ENCODE measurements at regions not wholly inside any gene's neighbourhood (a gene's known extent, or its start where the extent isn't known, plus 50 kb on each side); places are given as distances from the start of the nearest gene placed in this dataset.

DNA sequence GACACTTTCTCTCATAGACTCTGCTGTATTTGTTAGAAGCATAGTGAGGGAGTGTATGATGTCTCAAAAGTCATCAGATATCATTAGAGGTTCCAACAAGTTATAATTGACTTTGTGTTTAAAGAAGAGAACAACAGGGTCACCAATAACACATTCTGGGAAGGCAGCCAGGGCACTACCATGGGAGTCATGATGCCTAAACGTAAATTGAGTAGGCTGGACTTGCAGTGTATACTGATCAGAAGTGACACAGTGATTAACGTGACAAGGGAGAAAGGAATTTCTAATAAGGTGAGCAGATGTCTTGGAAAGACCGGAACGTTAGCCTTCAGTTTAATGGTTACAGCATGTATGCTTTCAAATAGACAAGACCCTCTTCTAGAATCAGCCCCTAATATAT lies 973.2 kb downstream of the NCAM2 start (continued):
- TF ChIP-seq, protein P1, sequence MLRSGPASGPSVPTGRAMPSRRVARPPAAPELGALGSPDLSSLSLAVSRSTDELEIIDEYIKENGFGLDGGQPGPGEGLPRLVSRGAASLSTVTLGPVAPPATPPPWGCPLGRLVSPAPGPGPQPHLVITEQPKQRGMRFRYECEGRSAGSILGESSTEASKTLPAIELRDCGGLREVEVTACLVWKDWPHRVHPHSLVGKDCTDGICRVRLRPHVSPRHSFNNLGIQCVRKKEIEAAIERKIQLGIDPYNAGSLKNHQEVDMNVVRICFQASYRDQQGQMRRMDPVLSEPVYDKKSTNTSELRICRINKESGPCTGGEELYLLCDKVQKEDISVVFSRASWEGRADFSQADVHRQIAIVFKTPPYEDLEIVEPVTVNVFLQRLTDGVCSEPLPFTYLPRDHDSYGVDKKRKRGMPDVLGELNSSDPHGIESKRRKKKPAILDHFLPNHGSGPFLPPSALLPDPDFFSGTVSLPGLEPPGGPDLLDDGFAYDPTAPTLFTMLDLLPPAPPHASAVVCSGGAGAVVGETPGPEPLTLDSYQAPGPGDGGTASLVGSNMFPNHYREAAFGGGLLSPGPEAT (IDR thresholded peaks at IDR 0.05; ENCODE audit: low read depth), result no peak
- TF ChIP-seq RAD51 (IDR thresholded peaks at IDR 0.05), result no peak
- no peak for TF ChIP-seq SMARCA5 (IDR thresholded peaks at IDR 0.05)

DNA sequence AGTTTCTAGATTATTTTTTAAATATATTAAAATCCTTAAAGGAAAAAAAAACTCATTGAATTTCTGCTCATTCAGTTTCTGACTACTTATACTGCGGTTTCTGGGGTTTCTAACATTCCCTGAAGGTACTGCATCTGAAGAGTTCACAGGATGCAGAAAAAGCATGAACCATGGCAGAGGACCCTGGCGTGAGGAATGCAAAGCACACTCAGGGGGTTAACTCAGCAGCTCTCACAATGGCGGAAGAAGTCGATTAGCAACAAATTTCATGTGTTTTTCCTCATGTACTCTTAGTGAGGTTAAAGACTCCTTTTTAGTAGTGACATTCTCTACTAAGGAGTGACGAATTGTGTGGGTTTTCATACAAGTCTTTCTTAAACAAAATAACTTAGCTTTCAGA lies 975.6 kb downstream of the NCAM2 start:
- intact Hi-C loops (cut with micrococcal nuclease; ENCODE audit: unreplicated experiment) (no loop called here), in situ Hi-C loops (cut with MboI) (no loop called here)
- FAIRE-seq (no peak), DNase-seq (ENCODE audit: low read depth, low spot score) (no peak), ATAC-seq (no peak)
- Histone ChIP-seq H2AFZ (ENCODE audit: control insufficient read depth, low read depth, low read length) (no peak overlapping the region), H3K4me2 (ENCODE audit: control insufficient read depth, insufficient read depth) (no peak overlapping the region), H3K36me3 (ENCODE audit: control insufficient read depth in 2 of 2, insufficient read depth in 2 of 2, low read length in 1 of 2) (no peaks in the 10 kb centered on the region), H3K4me1 (ENCODE audit: control insufficient read depth, insufficient read depth, low read length) (no peaks in the 10 kb centered on the region), H4K20me1 (ENCODE audit: control insufficient read depth, insufficient read depth) (no peaks in the 10 kb centered on the region), H3K9me3 (replicated peaks; ENCODE audit: control insufficient read depth, insufficient read depth, low read length) (no peaks in the 10 kb centered on the region), H3K9ac (ENCODE audit: control insufficient read depth, insufficient read depth, low read length) (no peak overlapping the region), H3K27me3 (replicated peaks in 1 of 2; ENCODE audit: control insufficient read depth in 2 of 2, insufficient read depth in 2 of 2, low read length in 1 of 2) (no peaks in the 10 kb centered on the region), H3K79me2 (ENCODE audit: control insufficient read depth, insufficient read depth, low read length) (no peaks in the 10 kb centered on the region), H3K4me3 (no peak overlapping the region), H3K27ac (ENCODE audit: control insufficient read depth, insufficient read depth) (no peak overlapping the region)
- BruUV-seq (replicated peaks), result no TSS peak
- POLR2A ChIA-PET, result no interaction called here
- SMC1A ChIA-PET (ENCODE audit: uncharacterized antibody, unreplicated experiment), result no interaction called here
- 12% methylated on average over 5 of the region's 5 CpGs for WGBS (ENCODE audit: insufficient coverage, insufficient replicate concordance, low lambda C conversion rate, missing lambda C conversion rate)
- no peak for TF ChIP-seq RUNX3 (IDR thresholded peaks at IDR 0.05; ENCODE audit: low read length)
- RAD21 ChIA-PET (ENCODE audit: unreplicated experiment), result no interaction called here
- CTCF ChIA-PET, result no interaction called here

DNA sequence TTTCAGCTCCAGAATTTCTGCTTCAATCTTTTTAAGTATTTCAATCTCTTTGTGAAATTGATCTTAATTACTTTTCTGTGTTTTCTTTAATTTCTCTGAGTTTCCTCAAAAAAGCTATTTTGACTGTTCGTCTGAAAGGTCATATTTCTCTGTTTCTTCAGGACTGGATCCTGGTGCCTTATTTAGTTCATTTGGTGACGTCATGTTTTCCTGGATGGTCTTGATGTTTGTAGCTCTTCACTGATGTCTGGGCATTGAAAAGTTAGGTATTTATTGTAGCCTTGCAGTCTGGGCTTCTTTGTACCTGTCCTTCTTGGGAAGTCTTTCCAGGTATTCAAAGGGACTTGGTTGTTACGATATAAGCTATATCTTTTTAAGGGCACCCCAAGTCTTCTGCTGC lies 998.7 kb downstream of the NCAM2 start:
- FAIRE-seq (no peak), DNase-seq (ENCODE audit: low read depth, low spot score) (no peak), ATAC-seq (no peak)
- Histone ChIP-seq H3K79me2 (ENCODE audit: control insufficient read depth, insufficient read depth, low read length) (no peaks in the 10 kb centered on the region), H3K36me3 (ENCODE audit: control insufficient read depth in 2 of 2, insufficient read depth in 2 of 2, low read length in 1 of 2) (no peaks in the 10 kb centered on the region), H3K9me3 (replicated peaks; ENCODE audit: control insufficient read depth, insufficient read depth, low read length) (no peaks in the 10 kb centered on the region; the same call in 2 of the 3 replicates), H3K4me3 (no peak overlapping the region), H4K20me1 (ENCODE audit: control insufficient read depth, insufficient read depth) (no peaks in the 10 kb centered on the region), H3K27me3 (replicated peaks in 1 of 2; ENCODE audit: control insufficient read depth in 2 of 2, insufficient read depth in 2 of 2, low read length in 1 of 2) (no peaks in the 10 kb centered on the region), H3K27ac (ENCODE audit: control insufficient read depth, insufficient read depth) (no peak overlapping the region), H2AFZ (ENCODE audit: control insufficient read depth, low read depth, low read length) (no peak overlapping the region), H3K4me2 (ENCODE audit: control insufficient read depth, insufficient read depth) (no peak overlapping the region), H3K4me1 (ENCODE audit: control insufficient read depth, insufficient read depth, low read length) (no peaks in the 10 kb centered on the region), H3K9ac (ENCODE audit: control insufficient read depth, insufficient read depth, low read length) (no peak overlapping the region)
- SMC1A ChIA-PET (ENCODE audit: uncharacterized antibody, unreplicated experiment), result no interaction called here
- BruUV-seq (replicated peaks), result no TSS peak
- RAD21 ChIA-PET (ENCODE audit: unreplicated experiment), result no interaction called here
- in situ Hi-C loops (cut with MboI) (no loop called here), intact Hi-C loops (cut with micrococcal nuclease; ENCODE audit: unreplicated experiment) (no loop called here)
- CTCF ChIA-PET, result no interaction called here
- POLR2A ChIA-PET, result no interaction called here
- 9% methylated on average over 3 of the region's 3 CpGs for WGBS (ENCODE audit: insufficient coverage, insufficient replicate concordance, low lambda C conversion rate, missing lambda C conversion rate)
- TF ChIP-seq NFIC (IDR thresholded peaks at IDR 0.05; ENCODE audit: low read depth, low read length), result no peak
- TF ChIP-seq NFYB (IDR thresholded peaks at IDR 0.05; ENCODE audit: insufficient read depth, low read depth, low read length), result no peak
- TF ChIP-seq, protein P2, sequence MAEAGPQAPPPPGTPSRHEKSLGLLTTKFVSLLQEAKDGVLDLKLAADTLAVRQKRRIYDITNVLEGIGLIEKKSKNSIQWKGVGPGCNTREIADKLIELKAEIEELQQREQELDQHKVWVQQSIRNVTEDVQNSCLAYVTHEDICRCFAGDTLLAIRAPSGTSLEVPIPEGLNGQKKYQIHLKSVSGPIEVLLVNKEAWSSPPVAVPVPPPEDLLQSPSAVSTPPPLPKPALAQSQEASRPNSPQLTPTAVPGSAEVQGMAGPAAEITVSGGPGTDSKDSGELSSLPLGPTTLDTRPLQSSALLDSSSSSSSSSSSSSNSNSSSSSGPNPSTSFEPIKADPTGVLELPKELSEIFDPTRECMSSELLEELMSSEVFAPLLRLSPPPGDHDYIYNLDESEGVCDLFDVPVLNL (IDR thresholded peaks at IDR 0.05; ENCODE audit: low read depth, low read length), result no peak
- TF ChIP-seq, protein P3, sequence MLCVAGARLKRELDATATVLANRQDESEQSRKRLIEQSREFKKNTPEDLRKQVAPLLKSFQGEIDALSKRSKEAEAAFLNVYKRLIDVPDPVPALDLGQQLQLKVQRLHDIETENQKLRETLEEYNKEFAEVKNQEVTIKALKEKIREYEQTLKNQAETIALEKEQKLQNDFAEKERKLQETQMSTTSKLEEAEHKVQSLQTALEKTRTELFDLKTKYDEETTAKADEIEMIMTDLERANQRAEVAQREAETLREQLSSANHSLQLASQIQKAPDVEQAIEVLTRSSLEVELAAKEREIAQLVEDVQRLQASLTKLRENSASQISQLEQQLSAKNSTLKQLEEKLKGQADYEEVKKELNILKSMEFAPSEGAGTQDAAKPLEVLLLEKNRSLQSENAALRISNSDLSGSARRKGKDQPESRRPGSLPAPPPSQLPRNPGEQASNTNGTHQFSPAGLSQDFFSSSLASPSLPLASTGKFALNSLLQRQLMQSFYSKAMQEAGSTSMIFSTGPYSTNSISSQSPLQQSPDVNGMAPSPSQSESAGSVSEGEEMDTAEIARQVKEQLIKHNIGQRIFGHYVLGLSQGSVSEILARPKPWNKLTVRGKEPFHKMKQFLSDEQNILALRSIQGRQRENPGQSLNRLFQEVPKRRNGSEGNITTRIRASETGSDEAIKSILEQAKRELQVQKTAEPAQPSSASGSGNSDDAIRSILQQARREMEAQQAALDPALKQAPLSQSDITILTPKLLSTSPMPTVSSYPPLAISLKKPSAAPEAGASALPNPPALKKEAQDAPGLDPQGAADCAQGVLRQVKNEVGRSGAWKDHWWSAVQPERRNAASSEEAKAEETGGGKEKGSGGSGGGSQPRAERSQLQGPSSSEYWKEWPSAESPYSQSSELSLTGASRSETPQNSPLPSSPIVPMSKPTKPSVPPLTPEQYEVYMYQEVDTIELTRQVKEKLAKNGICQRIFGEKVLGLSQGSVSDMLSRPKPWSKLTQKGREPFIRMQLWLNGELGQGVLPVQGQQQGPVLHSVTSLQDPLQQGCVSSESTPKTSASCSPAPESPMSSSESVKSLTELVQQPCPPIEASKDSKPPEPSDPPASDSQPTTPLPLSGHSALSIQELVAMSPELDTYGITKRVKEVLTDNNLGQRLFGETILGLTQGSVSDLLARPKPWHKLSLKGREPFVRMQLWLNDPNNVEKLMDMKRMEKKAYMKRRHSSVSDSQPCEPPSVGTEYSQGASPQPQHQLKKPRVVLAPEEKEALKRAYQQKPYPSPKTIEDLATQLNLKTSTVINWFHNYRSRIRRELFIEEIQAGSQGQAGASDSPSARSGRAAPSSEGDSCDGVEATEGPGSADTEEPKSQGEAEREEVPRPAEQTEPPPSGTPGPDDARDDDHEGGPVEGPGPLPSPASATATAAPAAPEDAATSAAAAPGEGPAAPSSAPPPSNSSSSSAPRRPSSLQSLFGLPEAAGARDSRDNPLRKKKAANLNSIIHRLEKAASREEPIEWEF (IDR thresholded peaks at IDR 0.05; ENCODE audit: insufficient replicate concordance, low read depth, low read length), result no peak
- TF ChIP-seq PAX5 (IDR thresholded peaks at IDR 0.05; ENCODE audit: borderline replicate concordance, low read depth, low read length), result no peak
- no peak for TF ChIP-seq SP1 (IDR thresholded peaks at IDR 0.05; ENCODE audit: low read depth, low read length)
